Liver (tissue), 3 donors: ENCODE measurements at regions not wholly inside any gene's neighbourhood (a gene's known extent, or its start where the extent isn't known, plus 50 kb on each side); places are given as distances from the start of the nearest gene placed in this dataset.

Source experiments
- ATF3 ChIP-seq: IDR thresholded peaks from 2 replicates; pipeline ENCODE4 v1.6.1; 2016; ENCODE audit warnings: antibody characterized with exemption
- CTCF ChIP-seq: fragments of 150-350 bp; IDR thresholded peaks from 2 replicates; pipeline ENCODE4 v1.5.1; 2017; ENCODE audit warnings: improper control_type of control experiment, low read depth, low read length; ENCODE audit not compliant: missing input control
- EGR1 ChIP-seq, 2 donors: IDR thresholded peaks; 2 replicates each; pipeline ENCODE4 v1.6.1; 2016 to 2018; ENCODE audit warnings: antibody characterized with exemption in 2 of 2, low read depth in 2 of 2
- FOXA2 ChIP-seq: IDR thresholded peaks from 2 replicates; pipeline ENCODE4 v1.6.1; 2016; ENCODE audit warnings: antibody characterized with exemption
- GABPA ChIP-seq, 2 donors: IDR thresholded peaks in 1 of 2; conservative IDR thresholded peaks in 1 of 2; 2 replicates each; pipeline ENCODE4 v1.6.1; 2016; ENCODE audit warnings: antibody characterized with exemption in 2 of 2, mild to moderate bottlenecking in 1 of 2, moderate library complexity in 1 of 2
- JUND ChIP-seq, 2 donors: IDR thresholded peaks; 2 replicates each; pipeline ENCODE4 v1.6.1; 2016; ENCODE audit warnings: antibody characterized with exemption in 2 of 2
- MAX ChIP-seq: IDR thresholded peaks from 2 replicates; pipeline ENCODE4 v1.6.1; 2016; ENCODE audit warnings: antibody characterized with exemption
- RAD21 ChIP-seq, 2 donors: IDR thresholded peaks; 2 replicates each; pipeline ENCODE4 v1.6.1; 2016; ENCODE audit warnings: antibody characterized with exemption in 2 of 2, mild to moderate bottlenecking in 2 of 2
- REST ChIP-seq: IDR thresholded peaks from 2 replicates; pipeline ENCODE4 v1.6.1; 2016; ENCODE audit warnings: antibody characterized with exemption, mild to moderate bottlenecking
- YY1 ChIP-seq: IDR thresholded peaks from 2 replicates; pipeline ENCODE4 v1.6.1; 2016; ENCODE audit warnings: antibody characterized with exemption, mild to moderate bottlenecking
- donor health status: healthy.
- donor health status: healthy.

- no peak for TF ChIP-seq CTCF
- TF ChIP-seq MAX: no peak
- no peak for TF ChIP-seq REST
- TF ChIP-seq JUND (IDR thresholded peaks at IDR 0.05): no peak
- no peak for TF ChIP-seq YY1
- no peak for TF ChIP-seq ATF3
- TF ChIP-seq EGR1 (IDR thresholded peaks at IDR 0.05; ENCODE audit: low read depth in 2 of 2): no peak
- no peak for TF ChIP-seq FOXA2
- no peak for TF ChIP-seq RAD21 (IDR thresholded peaks at IDR 0.05)
- no peak for TF ChIP-seq GABPA (IDR thresholded peaks at IDR 0.05 in 1 of 2, conservative IDR thresholded peaks at IDR 0.05 in 1 of 2)
Measured at GRCh38 chr9:29233193-29233592, 1659.9 kb upstream of the C9orf72 start.
